Naive B cell (primary cell): ENCODE measurements at regions not wholly inside any gene's neighbourhood (a gene's known extent, or its start where the extent isn't known, plus 50 kb on each side); places are given as distances from the start of the nearest gene placed in this dataset.

Experiments used
- ATAC-seq, 2 donors: fragments of 150-1000 bp; cut with Tn5 transposase; 2 replicates each; pipeline ENCODE4 v1.10.0; 2021; ENCODE audit warnings: low read depth in 2 of 2, mild to moderate bottlenecking in 2 of 2, moderate library complexity in 2 of 2
- DNase-seq: peaks from one replicate; pipeline ENCODE4 v3.0.0; 2022
- H3K27ac Mint-ChIP-seq, 6 donors: one replicate each; pipeline ENCODE4 v1.8.0; 2020 to 2022; ENCODE audit warnings: mild to moderate bottlenecking in 6 of 6, mixed read lengths in 6 of 6, moderate library complexity in 5 of 6, inconsistent platforms in 2 of 6
- H3K27me3 Mint-ChIP-seq, 3 donors: one replicate each; pipeline ENCODE4 v1.8.0; 2021 to 2022; ENCODE audit warnings: mixed read lengths in 3 of 3, mild to moderate bottlenecking in 1 of 3
- H3K36me3 Mint-ChIP-seq, 2 donors: one replicate each; pipeline ENCODE4 v1.8.0; 2020 to 2022; ENCODE audit warnings: mixed read lengths in 2 of 2, inconsistent platforms in 1 of 2, mild to moderate bottlenecking in 1 of 2
- H3K4me1 Mint-ChIP-seq, 3 donors: one replicate each; pipeline ENCODE4 v1.8.0; 2020 to 2022; ENCODE audit warnings: mixed read lengths in 3 of 3, inconsistent platforms in 1 of 3, mild to moderate bottlenecking in 1 of 3, moderate library complexity in 1 of 3
- H3K4me3 Mint-ChIP-seq, 8 donors: one replicate each; pipeline ENCODE4 v1.8.0; 2020 to 2022; ENCODE audit warnings: mild to moderate bottlenecking in 8 of 8, mixed read lengths in 8 of 8, moderate library complexity in 8 of 8, inconsistent platforms in 2 of 8
- H3K9me3 Mint-ChIP-seq, 7 donors: one replicate each; pipeline ENCODE4 v1.8.0; 2020 to 2022; ENCODE audit warnings: mixed read lengths in 7 of 7, mild to moderate bottlenecking in 5 of 7, inconsistent platforms in 2 of 7, moderate library complexity in 1 of 7

- ATAC-seq, result no peak
- no peak overlapping the region for H3K4me3 Mint-ChIP-seq
- H3K27me3 Mint-ChIP-seq, result no peaks in the 10 kb centered on the region
- no peaks in the 10 kb centered on the region for H3K4me1 Mint-ChIP-seq
- DNase-seq, result no peak
- H3K9me3 Mint-ChIP-seq, result peaks cover 0 to 18% (median 9%) of the 10 kb centered on the region in 7 donors
- H3K36me3 Mint-ChIP-seq, result no peaks in the 10 kb centered on the region
- no peak overlapping the region for H3K27ac Mint-ChIP-seq
These were observed 828.1 kb upstream of the FAT3 start for GRCh38 chr11:91396236-91397133.

GRCh38 chr11:91394727-91395414 is 829.7 kb upstream of the FAT3 start:
- H3K36me3 Mint-ChIP-seq, result no peaks in the 10 kb centered on the region
- DNase-seq (no peak), ATAC-seq (no peak)
- H3K27me3 Mint-ChIP-seq, result no peaks in the 10 kb centered on the region
- H3K27ac Mint-ChIP-seq, result no peak overlapping the region
- no peak overlapping the region for H3K4me3 Mint-ChIP-seq
- H3K4me1 Mint-ChIP-seq, result no peaks in the 10 kb centered on the region
- H3K9me3 Mint-ChIP-seq, result peaks cover 0 to 17% (median 9%) of the 10 kb centered on the region in 7 donors

GRCh38 chr11:91394073-91394726 is 830.4 kb upstream of the FAT3 start:
- ATAC-seq, result no peak
- Mint-ChIP-seq H3K4me3 (no peak overlapping the region), H3K9me3 (peaks cover 0 to 19% (median 8%) of the 10 kb centered on the region in 7 donors), H3K27me3 (no peaks in the 10 kb centered on the region), H3K4me1 (no peaks in the 10 kb centered on the region), H3K27ac (no peak overlapping the region), H3K36me3 (no peaks in the 10 kb centered on the region)
- DNase-seq, result no peak

- Mint-ChIP-seq H3K4me3 (no peak overlapping the region), H3K27me3 (no peaks in the 10 kb centered on the region), H3K4me1 (no peaks in the 10 kb centered on the region), H3K9me3 (peaks cover 0 to 11% (median 1%) of the 10 kb centered on the region in 7 donors), H3K36me3 (no peaks in the 10 kb centered on the region), H3K27ac (no peak overlapping the region)
- ATAC-seq (no peak), DNase-seq (no peak)
These were observed 841.7 kb upstream of the FAT3 start for GRCh38 chr11:91382946-91383345.

GRCh38 chr11:91374794-91375193 is 849.8 kb upstream of the FAT3 start:
- H3K27me3 Mint-ChIP-seq, result no peaks in the 10 kb centered on the region
- ATAC-seq (no peak), DNase-seq (no peak)
- no peaks in the 10 kb centered on the region for H3K4me1 Mint-ChIP-seq
- no peaks in the 10 kb centered on the region for H3K36me3 Mint-ChIP-seq
- peaks cover 0 to 4% (median 0%) of the 10 kb centered on the region in 7 donors for H3K9me3 Mint-ChIP-seq
- H3K4me3 Mint-ChIP-seq, result no peak overlapping the region
- no peak overlapping the region for H3K27ac Mint-ChIP-seq

- H3K4me3 Mint-ChIP-seq, result no peak overlapping the region
- no peaks in the 10 kb centered on the region for H3K4me1 Mint-ChIP-seq
- peaks cover 0 to 4% (median 3%) of the 10 kb centered on the region in 7 donors for H3K9me3 Mint-ChIP-seq
- DNase-seq (no peak), ATAC-seq (no peak)
- H3K27me3 Mint-ChIP-seq, result no peaks in the 10 kb centered on the region
- H3K27ac Mint-ChIP-seq, result no peak overlapping the region
- no peaks in the 10 kb centered on the region for H3K36me3 Mint-ChIP-seq
These were observed 851.1 kb upstream of the FAT3 start for GRCh38 chr11:91373497-91373896.

GRCh38 chr11:91366816-91367215 is 857.8 kb upstream of the FAT3 start:
- Mint-ChIP-seq H3K4me3 (no peak overlapping the region), H3K27ac (no peak overlapping the region), H3K9me3 (peaks cover 0 to 4% (median 0%) of the 10 kb centered on the region in 7 donors), H3K4me1 (no peaks in the 10 kb centered on the region), H3K27me3 (no peaks in the 10 kb centered on the region), H3K36me3 (no peaks in the 10 kb centered on the region)
- no peak for DNase-seq
- no peak for ATAC-seq

GRCh38 chr11:91365986-91366585 is 858.5 kb upstream of the FAT3 start:
- Mint-ChIP-seq H3K27me3 (no peaks in the 10 kb centered on the region), H3K9me3 (peaks cover 0 to 4% (median 0%) of the 10 kb centered on the region in 7 donors), H3K4me3 (no peak overlapping the region), H3K36me3 (no peaks in the 10 kb centered on the region), H3K4me1 (no peaks in the 10 kb centered on the region), H3K27ac (peak overlapping the region in 1 of 6 donors; percentile 68)
- DNase-seq (no peak), ATAC-seq (no peak)

GRCh38 chr11:91350931-91351330 is 873.7 kb upstream of the FAT3 start:
- no peaks in the 10 kb centered on the region for H3K36me3 Mint-ChIP-seq
- no peak overlapping the region for H3K27ac Mint-ChIP-seq
- no peak for ATAC-seq
- DNase-seq, result no peak
- peaks cover 0 to 6% (median 3%) of the 10 kb centered on the region in 7 donors for H3K9me3 Mint-ChIP-seq
- no peak overlapping the region for H3K4me3 Mint-ChIP-seq
- H3K27me3 Mint-ChIP-seq, result no peaks in the 10 kb centered on the region
- no peaks in the 10 kb centered on the region for H3K4me1 Mint-ChIP-seq

- no peak for DNase-seq
- no peaks in the 10 kb centered on the region for H3K27me3 Mint-ChIP-seq
- ATAC-seq, result no peak
- no peak overlapping the region for H3K27ac Mint-ChIP-seq
- peaks cover 0 to 9% (median 2%) of the 10 kb centered on the region in 7 donors for H3K9me3 Mint-ChIP-seq
- no peaks in the 10 kb centered on the region for H3K36me3 Mint-ChIP-seq
- no peak overlapping the region for H3K4me3 Mint-ChIP-seq
- H3K4me1 Mint-ChIP-seq, result no peaks in the 10 kb centered on the region
These were observed 897.9 kb upstream of the FAT3 start for GRCh38 chr11:91326751-91327150.

- no peak overlapping the region for H3K27ac Mint-ChIP-seq
These were observed 898.3 kb upstream of the FAT3 start for GRCh38 chr11:91326280-91326679.

GRCh38 chr11:91314521-91314920 is 910.1 kb upstream of the FAT3 start:
- no peak for ATAC-seq
- H3K9me3 Mint-ChIP-seq, result peaks cover 0 to 10% (median 7%) of the 10 kb centered on the region in 7 donors
- H3K4me3 Mint-ChIP-seq, result no peak overlapping the region
- H3K4me1 Mint-ChIP-seq, result no peaks in the 10 kb centered on the region
- no peaks in the 10 kb centered on the region for H3K27me3 Mint-ChIP-seq
- no peak for DNase-seq
- no peak overlapping the region for H3K27ac Mint-ChIP-seq
- H3K36me3 Mint-ChIP-seq, result no peaks in the 10 kb centered on the region

More at GRCh38 chr11:91326280-91326679, 898.3 kb upstream of the FAT3 start:
- H3K27me3 Mint-ChIP-seq, result no peaks in the 10 kb centered on the region
- DNase-seq (no peak), ATAC-seq (no peak)
- H3K4me1 Mint-ChIP-seq, result no peaks in the 10 kb centered on the region
- no peak overlapping the region for H3K4me3 Mint-ChIP-seq
- H3K9me3 Mint-ChIP-seq, result peaks cover 0 to 9% (median 2%) of the 10 kb centered on the region in 7 donors
- no peaks in the 10 kb centered on the region for H3K36me3 Mint-ChIP-seq

GRCh38 chr11:91312541-91312940 is 912.1 kb upstream of the FAT3 start:
- no peak overlapping the region for H3K27ac Mint-ChIP-seq
- H3K36me3 Mint-ChIP-seq, result no peaks in the 10 kb centered on the region
- H3K4me1 Mint-ChIP-seq, result no peaks in the 10 kb centered on the region
- DNase-seq (no peak), ATAC-seq (no peak)
- no peaks in the 10 kb centered on the region for H3K27me3 Mint-ChIP-seq
- H3K4me3 Mint-ChIP-seq, result no peak overlapping the region
- peaks cover 0 to 10% (median 3%) of the 10 kb centered on the region in 7 donors for H3K9me3 Mint-ChIP-seq
